ENCODE measurements at regions not wholly inside any gene's neighbourhood (a gene's known extent, or its start where the extent isn't known, plus 50 kb on each side); places are given as distances from the start of the nearest gene placed in this dataset.

- no peak for DNase-seq (ENCODE audit: low read depth)
These were observed 67.3 kb upstream of the RAPGEF2 start for GRCh38 chr4:159035570-159035969.

- no peak for DNase-seq (ENCODE audit: low read depth)
These were observed 64.3 kb upstream of the RAPGEF2 start for GRCh38 chr4:159038536-159038935.

GRCh38 chr4:159041054-159042034 is 61.5 kb upstream of the RAPGEF2 start:
- no peak for DNase-seq (ENCODE audit: low read depth)

- DNase-seq (ENCODE audit: low read depth): peak; percentile 61
These were observed 60.7 kb upstream of the RAPGEF2 start for GRCh38 chr4:159042097-159042605.

GRCh38 chr4:159042868-159043267 is 60.0 kb upstream of the RAPGEF2 start:
- no peak for DNase-seq (ENCODE audit: low read depth)

- no peak for DNase-seq (ENCODE audit: low read depth)
These were observed 59.0 kb upstream of the RAPGEF2 start for GRCh38 chr4:159043861-159044260.

GRCh38 chr4:159045321-159045720 is 57.6 kb upstream of the RAPGEF2 start:
- no peak for DNase-seq (ENCODE audit: low read depth)

GRCh38 chr4:159046683-159047082 is 56.2 kb upstream of the RAPGEF2 start:
- DNase-seq (ENCODE audit: low read depth): no peak

GRCh38 chr4:159047478-159048165 is 55.3 kb upstream of the RAPGEF2 start:
- peak; percentile 39 for DNase-seq (ENCODE audit: low read depth)

- DNase-seq (ENCODE audit: low read depth): no peak
These were observed 54.6 kb upstream of the RAPGEF2 start for GRCh38 chr4:159048166-159048886.

- no peak for DNase-seq (ENCODE audit: low read depth)
These were observed 53.0 kb upstream of the RAPGEF2 start for GRCh38 chr4:159049780-159050375.

- no peak for DNase-seq (ENCODE audit: low read depth)
These were observed 51.4 kb upstream of the RAPGEF2 start for GRCh38 chr4:159051245-159052071.

- no peak for DNase-seq (ENCODE audit: low read depth)
These were observed 50.6 kb upstream of the RAPGEF2 start for GRCh38 chr4:159052315-159052714.

Data from CMK (cell line).